HepG2 (cell line): ENCODE measurements at regions not wholly inside any gene's neighbourhood (a gene's known extent, or its start where the extent isn't known, plus 50 kb on each side); places are given as distances from the start of the nearest gene placed in this dataset.

Source experiments
- ELF4 ChIP-seq: sonication (generic); formaldehyde crosslinking; IDR thresholded peaks from 2 replicates; pipeline ENCODE4 v1.5.0; 2020; ENCODE audit warnings: missing genetic modification reagents, mild to moderate bottlenecking, moderate library complexity, borderline replicate concordance
- NCOA2 ChIP-seq: sonication (generic); formaldehyde crosslinking; IDR thresholded peaks from 2 replicates; pipeline ENCODE4 v1.8.0; 2022; ENCODE audit warnings: inconsistent platforms
- NR3C1 ChIP-seq: sonication (generic); formaldehyde crosslinking; IDR thresholded peaks from 2 replicates; pipeline ENCODE4 v1.4.0; 2020; ENCODE audit warnings: missing genetic modification reagents
- PRMT3 ChIP-seq: sonication (generic); formaldehyde crosslinking; IDR thresholded peaks from 2 replicates; pipeline ENCODE4 v1.8.1; 2022; ENCODE audit warnings: low read depth, mild to moderate bottlenecking, moderate library complexity, missing genetic modification reagents, borderline replicate concordance
- YY1 ChIP-seq: IDR thresholded peaks from 2 replicates; pipeline ENCODE4 v1.6.1; 2011; ENCODE audit warnings: low read length, low read depth, moderate library complexity, mild to moderate bottlenecking; ENCODE audit not compliant: insufficient read depth, insufficient replicate concordance
- ZZZ3 ChIP-seq: sonication (generic); formaldehyde crosslinking; IDR thresholded peaks from 2 replicates; pipeline ENCODE4 v1.4.0; 2020; ENCODE audit warnings: missing genetic modification reagents, mild to moderate bottlenecking, borderline replicate concordance

DNA sequence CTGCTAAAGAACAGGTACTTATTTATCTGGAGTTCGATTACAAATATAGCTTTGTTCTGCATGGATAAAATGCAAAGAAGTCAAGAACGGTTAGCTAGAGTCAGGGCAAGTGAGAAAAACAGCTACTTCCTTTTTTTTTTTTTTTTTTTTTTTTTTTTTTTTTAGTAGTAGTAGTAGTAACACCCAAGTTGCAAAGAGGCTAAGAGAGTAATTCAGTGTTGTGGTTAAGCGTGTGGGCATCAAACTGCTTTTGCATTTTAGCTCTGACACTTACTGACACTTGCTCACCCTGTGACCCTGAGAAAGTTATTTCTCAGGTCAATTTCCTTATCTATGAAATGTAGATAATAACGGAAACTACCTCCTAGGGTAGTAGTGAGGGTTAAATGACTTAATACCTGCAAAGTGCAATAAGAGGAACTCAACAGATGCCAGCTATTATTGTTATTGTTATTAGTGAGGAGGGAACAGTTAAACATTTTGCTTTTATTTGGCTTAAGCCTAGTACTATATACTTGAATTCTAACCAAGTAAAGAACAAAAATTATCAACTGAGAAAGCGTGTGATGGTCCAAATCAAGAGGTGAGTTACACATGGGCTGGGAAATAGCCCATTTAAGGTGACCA is 86.7 kb upstream of the BACH2 start:
- TF ChIP-seq YY1 (no peak), NR3C1 (CRISPR knock-in tag) (no peak), ZZZ3 (CRISPR knock-in tag) (no peak), NCOA2 (CRISPR knock-in tag) (no peak), PRMT3 (no peak), ELF4 (no peak)
